ENCODE measurements at regions not wholly inside any gene's neighbourhood (a gene's known extent, or its start where the extent isn't known, plus 50 kb on each side); places are given as distances from the start of the nearest gene placed in this dataset.

DNA sequence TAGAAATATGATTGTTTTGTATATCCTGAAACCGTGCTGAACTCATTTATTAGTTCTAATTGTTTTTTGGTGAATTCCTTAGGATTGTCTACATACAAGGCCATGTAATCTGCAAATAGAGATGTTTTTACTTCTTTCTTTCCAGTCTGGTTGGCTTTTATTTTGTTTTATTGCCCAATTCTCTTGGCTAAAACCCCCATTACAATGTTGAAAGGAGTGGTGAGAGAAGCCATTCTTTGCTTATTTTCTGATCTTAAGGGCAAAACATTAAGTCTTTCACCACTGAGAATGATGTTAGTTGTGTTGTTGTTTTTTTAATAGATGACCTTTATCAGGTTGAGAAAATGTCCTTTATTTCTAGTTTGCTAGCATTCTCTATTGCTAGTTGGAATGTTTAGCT lies 157.3 kb downstream of the NTMT2 start:
- no peak for TF ChIP-seq POLR2A (IDR thresholded peaks at IDR 0.05)
- TF ChIP-seq CTCF (IDR thresholded peaks at IDR 0.05), result no peak
